ENCODE measurements at regions not wholly inside any gene's neighbourhood (a gene's known extent, or its start where the extent isn't known, plus 50 kb on each side); places are given as distances from the start of the nearest gene placed in this dataset.

- no peak overlapping the region for H3K4me3 ChIP-seq (ENCODE audit: low read depth, low read length)
- no peak for DNase-seq (ENCODE audit: low read depth)
- no peak for TF ChIP-seq CTCF (IDR thresholded peaks at IDR 0.05; ENCODE audit: control insufficient read depth, extremely low read depth, insufficient read depth)
Observed at GRCh38 chr16:66121466-66121865, 245.0 kb upstream of the CDH5 start.

- DNase-seq (ENCODE audit: low read depth): no peak
- no peak for TF ChIP-seq CTCF (IDR thresholded peaks at IDR 0.05; ENCODE audit: control insufficient read depth, extremely low read depth, insufficient read depth)
- H3K4me3 ChIP-seq (ENCODE audit: low read depth, low read length): no peak overlapping the region
Observed at GRCh38 chr16:66120656-66121055, 245.8 kb upstream of the CDH5 start.

DNA sequence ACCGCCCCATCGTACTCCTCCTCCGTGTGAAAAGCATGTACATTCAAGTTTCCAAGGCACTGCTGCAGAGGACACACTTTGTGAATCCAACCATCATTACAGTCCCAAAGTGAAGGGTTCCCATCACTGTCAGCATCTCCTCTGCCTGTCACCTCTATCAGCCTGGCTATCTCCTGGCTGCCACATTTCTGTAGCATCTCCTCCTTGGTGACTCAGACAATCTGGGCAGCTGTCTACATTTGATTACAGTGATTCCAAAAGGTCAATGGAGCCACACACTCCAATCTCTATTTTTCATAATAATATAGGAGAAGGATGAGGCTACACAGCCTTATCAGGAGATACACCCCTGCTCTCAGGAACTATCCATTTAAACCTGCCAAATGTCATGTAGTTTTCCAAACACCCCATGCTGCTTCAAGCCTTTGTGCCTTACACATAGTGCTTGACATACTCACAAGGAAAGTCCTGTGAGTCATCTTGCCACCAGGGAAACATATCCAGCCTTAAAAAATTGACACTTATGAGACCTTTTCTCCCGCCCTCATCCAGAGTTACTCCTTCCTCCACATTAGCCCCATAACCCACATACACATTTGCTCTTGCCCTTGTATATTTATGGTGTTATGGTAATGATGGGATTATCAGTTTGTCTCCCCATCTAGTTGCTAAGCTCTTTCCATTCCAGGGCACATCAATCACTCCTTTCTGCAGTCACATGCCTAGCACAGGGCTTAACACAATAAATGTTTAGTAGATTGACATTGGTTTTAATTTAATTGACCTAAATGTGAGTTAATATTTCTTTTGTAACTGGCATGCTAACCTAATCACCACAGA is 250.1 kb upstream of the CDH5 start:
- no peak for TF ChIP-seq CTCF (IDR thresholded peaks at IDR 0.05; ENCODE audit: control insufficient read depth, extremely low read depth, insufficient read depth)
- H3K4me3 ChIP-seq (ENCODE audit: low read depth, low read length): no peak overlapping the region
- no peak for DNase-seq (ENCODE audit: low read depth)

GRCh38 chr16:66115373-66115772 is 251.1 kb upstream of the CDH5 start:
- TF ChIP-seq CTCF (IDR thresholded peaks at IDR 0.05; ENCODE audit: control insufficient read depth, extremely low read depth, insufficient read depth): peak; percentile 33; the same call in 1 of the 2 replicates

GRCh38 chr16:66113223-66113622 is 253.3 kb upstream of the CDH5 start:
- no peak for DNase-seq (ENCODE audit: low read depth)
- TF ChIP-seq CTCF (IDR thresholded peaks at IDR 0.05; ENCODE audit: control insufficient read depth, extremely low read depth, insufficient read depth): no peak
- H3K4me3 ChIP-seq (ENCODE audit: low read depth, low read length): no peak overlapping the region

More at GRCh38 chr16:66115373-66115772, 251.1 kb upstream of the CDH5 start:
- no peak for DNase-seq (ENCODE audit: low read depth)
- no peak overlapping the region for H3K4me3 ChIP-seq (ENCODE audit: low read depth, low read length)

- DNase-seq (ENCODE audit: low read depth): no peak
- H3K4me3 ChIP-seq (ENCODE audit: low read depth, low read length): no peak overlapping the region
- TF ChIP-seq CTCF (IDR thresholded peaks at IDR 0.05; ENCODE audit: control insufficient read depth, extremely low read depth, insufficient read depth): no peak
Observed at GRCh38 chr16:66109677-66110076, 256.8 kb upstream of the CDH5 start.

GRCh38 chr16:66107661-66108060 is 258.8 kb upstream of the CDH5 start:
- TF ChIP-seq CTCF (IDR thresholded peaks at IDR 0.05; ENCODE audit: control insufficient read depth, extremely low read depth, insufficient read depth): no peak
- DNase-seq (ENCODE audit: low read depth): no peak
- no peak overlapping the region for H3K4me3 ChIP-seq (ENCODE audit: low read depth, low read length)
